Panc1 (cell line): ENCODE measurements at regions not wholly inside any gene's neighbourhood (a gene's known extent, or its start where the extent isn't known, plus 50 kb on each side); places are given as distances from the start of the nearest gene placed in this dataset.

Source experiments
- ATAC-seq: fragments of 200-7000 bp; cut with Tn5 transposase; 2 replicates; pipeline ENCODE4 v1.9.1; 2020; ENCODE audit warnings: mild to moderate bottlenecking, moderate library complexity
- BruUV-seq: library from RNA; stranded (reverse); fragments of 400-500 nt; replicated peaks from 2 replicates; lab custom pipeline; 2021; lab: Mats Ljungman, UMichigan
- CTCF ChIA-PET: fragments of 300-600 bp; sonication (Branson Sonifier 250); formaldehyde crosslinking; loops from one replicate; lab custom pipeline; 2022; ENCODE audit warnings: antibody characterized with exemption; lab: Charles Lee
- POLR2A ChIA-PET: fragments of 300-600 bp; sonication (Branson Sonifier 250); formaldehyde crosslinking; loops from one replicate; lab custom pipeline; 2022; ENCODE audit warnings: antibody characterized with exemption; lab: Charles Lee
- DNase-seq: peaks from one replicate; pipeline ENCODE4 v3.0.0-alpha.2; 2010; ENCODE audit warnings: low read depth, low spot score
- H3K27ac ChIP-seq: 2 replicates; pipeline ENCODE4 v1.5.1; 2011; ENCODE audit warnings: mild to moderate bottlenecking, low read length, inconsistent platforms
- H3K27me3 ChIP-seq: fragments of 200-500 bp; sonication (Bioruptor generic); 2 replicates; pipeline ENCODE4 v1.6.0; 2014; ENCODE audit warnings: low read length, inconsistent platforms; ENCODE audit not compliant: control insufficient read depth, insufficient read depth
- H3K36me3 ChIP-seq: fragments of 200-500 bp; sonication (Bioruptor generic); 2 replicates; pipeline ENCODE4 v1.5.1; 2014; ENCODE audit warnings: inconsistent platforms, mild to moderate bottlenecking, low read length, moderate library complexity; ENCODE audit not compliant: control insufficient read depth, insufficient read depth
- H3K4me1 ChIP-seq: 2 replicates; pipeline ENCODE4 v1.5.1; 2011; ENCODE audit warnings: inconsistent platforms, mild to moderate bottlenecking, low read length, moderate library complexity; ENCODE audit not compliant: control insufficient read depth, insufficient read depth
- H3K4me3 ChIP-seq, 2 experiments: 2 replicates each; pipeline ENCODE4 v1.5.1; 2011 to 2012; ENCODE audit warnings: low read depth in 2 of 2, low read length in 2 of 2, mild to moderate bottlenecking in 2 of 2, inconsistent platforms in 1 of 2, moderate library complexity in 1 of 2
- H3K9me3 ChIP-seq: fragments of 200-500 bp; sonication (Bioruptor generic); 2 replicates; pipeline ENCODE4 v1.5.1; 2014; ENCODE audit warnings: low read depth, mild to moderate bottlenecking, inconsistent platforms, low read length, moderate library complexity; ENCODE audit not compliant: control insufficient read depth, insufficient read depth
- CTCF ChIP-seq: fragments of 450-650 bp; IDR thresholded peaks from 2 replicates; pipeline ENCODE4 v1.5.1; 2017; ENCODE audit warnings: mild to moderate bottlenecking
- POLR2AphosphoS5 ChIP-seq: IDR thresholded peaks from 2 replicates; pipeline ENCODE4 v1.6.1; 2012; ENCODE audit warnings: mild to moderate bottlenecking, low read depth, low read length, moderate library complexity
- REST ChIP-seq, 2 experiments: IDR thresholded peaks; 2 replicates each; pipeline ENCODE4 v1.6.1; 2011 to 2012; ENCODE audit warnings: low read depth in 2 of 2, control low read depth in 1 of 2, low read length in 1 of 2, mild to moderate bottlenecking in 1 of 2, moderate library complexity in 1 of 2; ENCODE audit not compliant: insufficient read depth in 1 of 2
- SIN3A ChIP-seq: IDR thresholded peaks from 2 replicates; pipeline ENCODE4 v1.6.1; 2012; ENCODE audit warnings: low read depth, mild to moderate bottlenecking, low read length, moderate library complexity, borderline replicate concordance; ENCODE audit not compliant: insufficient read depth
- TCF7L2 ChIP-seq: IDR thresholded peaks from 2 replicates; pipeline ENCODE4 v1.6.1; 2011; ENCODE audit warnings: mild to moderate bottlenecking, low read depth, low read length, inconsistent platforms
- in situ Hi-C: cut with HindIII; loops from 2 replicates; pipeline ENCODE4 v1.10.0; 2016; ENCODE audit warnings: low sequenced_read_pairs, low pct_unique_long_range_greater_than_20kb
- intact Hi-C: fragments of 100-400 bp; cut with micrococcal nuclease; formaldehyde crosslinking; loops from one replicate; pipeline ENCODE4 v1.10.0; 2022; ENCODE audit not compliant: unreplicated experiment

DNA sequence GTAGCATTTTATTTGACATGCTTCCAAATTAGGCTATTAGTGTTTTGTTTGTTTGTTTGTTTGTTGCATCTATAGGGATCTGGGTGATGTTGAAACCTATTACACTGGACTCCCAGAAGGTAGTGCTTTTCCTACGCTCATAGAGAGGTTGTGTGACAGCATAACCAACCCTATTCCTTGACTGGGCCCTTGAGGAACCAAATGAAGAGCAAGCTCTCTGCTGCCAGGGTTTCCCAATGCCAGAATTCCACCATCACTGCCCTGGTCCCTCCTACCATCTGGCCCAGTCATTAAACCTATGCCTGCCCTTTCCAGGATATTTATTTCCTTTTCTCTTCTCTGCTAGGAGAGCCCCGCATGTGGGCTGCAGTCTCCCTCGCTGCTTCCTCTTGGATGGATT is 210.6 kb downstream of the IRS2 start:
- no peak overlapping the region for H3K27ac ChIP-seq
- no peak for TF ChIP-seq CTCF
- no peak for TF ChIP-seq REST (IDR thresholded peaks at IDR 0.05; ENCODE audit: insufficient read depth in 1 of 2, low read depth in 2 of 2, low read length in 1 of 2)
- no peak for TF ChIP-seq POLR2AphosphoS5
- TF ChIP-seq TCF7L2 = no peak
- no peak for TF ChIP-seq SIN3A
- CTCF ChIA-PET = no interaction called here

DNA sequence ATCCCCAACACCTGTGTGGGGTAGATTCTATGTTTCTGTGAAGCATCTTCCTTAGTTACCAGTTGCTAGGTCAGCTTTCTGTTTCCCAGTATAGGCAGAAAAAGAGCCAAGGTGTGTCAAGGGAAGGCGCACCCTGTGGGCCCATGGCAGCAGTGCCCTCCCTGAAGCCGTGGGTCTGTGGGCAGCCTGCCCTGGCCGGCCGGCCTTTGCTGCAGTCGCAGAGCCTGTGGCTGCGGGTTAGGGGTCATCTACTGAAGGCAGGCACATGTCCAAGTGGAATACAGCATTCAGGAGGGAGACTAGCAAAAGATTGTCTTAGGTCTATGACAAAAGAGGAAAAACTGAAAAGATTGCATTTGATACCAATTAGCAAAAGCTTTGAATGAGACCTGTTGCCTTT is 214.0 kb downstream of the IRS2 start:
- DNase-seq (no peak), ATAC-seq (no peak)
- in situ Hi-C loops (no loop called here), intact Hi-C loops (no loop called here)
- ChIA-PET CTCF (no interaction called here), POLR2A (no interaction called here)
- TF ChIP-seq SIN3A = no peak
- no peak for TF ChIP-seq TCF7L2
- no peak for TF ChIP-seq CTCF
- TF ChIP-seq REST (IDR thresholded peaks at IDR 0.05; ENCODE audit: insufficient read depth in 1 of 2, low read depth in 2 of 2, low read length in 1 of 2) = no peak
- no peak for TF ChIP-seq POLR2AphosphoS5
- BruUV-seq = no TSS peak
- no peaks in the 10 kb centered on the region for H3K36me3 ChIP-seq
- H3K9me3 ChIP-seq = no peaks in the 10 kb centered on the region
- no peak overlapping the region for H3K4me3 ChIP-seq
- H3K27ac ChIP-seq = no peak overlapping the region
- H3K4me1 ChIP-seq = no peaks in the 10 kb centered on the region
- H3K27me3 ChIP-seq = no peaks in the 10 kb centered on the region

More for the DNA sequence above, 210.6 kb downstream of the IRS2 start:
- DNase-seq (no peak), ATAC-seq (no peak)
- no TSS peak for BruUV-seq
- Histone ChIP-seq H3K36me3 (no peaks in the 10 kb centered on the region), H3K4me3 (no peak overlapping the region), H3K9me3 (no peaks in the 10 kb centered on the region), H3K4me1 (no peaks in the 10 kb centered on the region), H3K27me3 (no peaks in the 10 kb centered on the region)
- in situ Hi-C loops (no loop called here), intact Hi-C loops (no loop called here)
- POLR2A ChIA-PET = no interaction called here
